Stomach (tissue), 4 donors: ENCODE measurements at regions not wholly inside any gene's neighbourhood (a gene's known extent, or its start where the extent isn't known, plus 50 kb on each side); places are given as distances from the start of the nearest gene placed in this dataset.

Experiments used
- EP300 ChIP-seq: sonication (generic); formaldehyde crosslinking; IDR thresholded peaks from one replicate; pipeline ENCODE4 v1.6.1; 2017; ENCODE audit warnings: antibody characterized with exemption
- POLR2A ChIP-seq, 4 donors: fragments of 450-650 bp; IDR thresholded peaks; one replicate each; pipeline ENCODE4 v1.6.1; 2016; ENCODE audit warnings: antibody characterized with exemption in 4 of 4, control low read depth in 2 of 4, mild to moderate bottlenecking in 1 of 4, moderate library complexity in 1 of 4
- POLR2AphosphoS5 ChIP-seq, 3 donors: sonication (generic); formaldehyde crosslinking; IDR thresholded peaks; one replicate each; pipeline ENCODE4 v1.6.1; 2016; ENCODE audit warnings: antibody characterized with exemption in 3 of 3
- TF ChIP-seq, protein P1 (sequence below), 7 experiments: fragments of 450-650 bp in 4 of 7; fragments of 200-600 bp in 3 of 7; sonication (generic) in 3 of 7; IDR thresholded peaks; one replicate each; pipeline ENCODE4 v1.5.1; 2016 to 2019; ENCODE audit warnings: antibody characterized with exemption in 7 of 7, control low read depth in 2 of 7, mild to moderate bottlenecking in 1 of 7

DNA sequence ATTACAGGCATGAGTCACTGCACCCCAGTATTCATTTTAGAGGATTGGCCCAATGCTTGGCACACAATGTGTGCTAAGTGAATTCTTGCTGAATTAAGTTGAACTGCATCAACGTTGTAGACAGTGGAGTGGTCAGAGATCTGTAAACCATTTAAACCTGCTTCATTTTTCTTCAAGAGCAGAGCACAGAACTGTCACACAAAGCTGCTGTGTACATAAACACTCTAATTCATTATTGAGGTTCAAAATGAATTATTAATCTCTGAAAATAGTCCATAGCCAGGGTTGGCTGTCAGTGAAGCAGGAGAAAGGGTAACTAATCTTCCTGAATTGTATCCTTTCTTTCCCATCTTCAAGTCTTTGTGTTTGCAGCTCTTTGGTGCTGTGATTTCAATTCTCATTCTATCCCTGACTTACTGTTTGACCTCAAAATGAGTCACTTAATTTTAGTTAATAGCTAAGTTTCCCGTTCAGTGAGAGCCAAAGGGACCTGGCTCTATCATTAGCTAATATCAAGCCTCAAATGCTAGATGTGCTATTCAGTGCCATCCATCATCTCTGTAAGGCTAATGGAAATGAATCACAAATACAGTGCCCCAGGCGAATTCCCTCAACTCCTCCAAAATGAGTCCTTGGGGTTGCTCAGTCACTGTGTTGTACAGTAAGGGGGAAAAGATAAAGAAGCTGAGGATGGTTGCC is 77.0 kb upstream of the TSC22D1 start:
- TF ChIP-seq, protein P1, sequence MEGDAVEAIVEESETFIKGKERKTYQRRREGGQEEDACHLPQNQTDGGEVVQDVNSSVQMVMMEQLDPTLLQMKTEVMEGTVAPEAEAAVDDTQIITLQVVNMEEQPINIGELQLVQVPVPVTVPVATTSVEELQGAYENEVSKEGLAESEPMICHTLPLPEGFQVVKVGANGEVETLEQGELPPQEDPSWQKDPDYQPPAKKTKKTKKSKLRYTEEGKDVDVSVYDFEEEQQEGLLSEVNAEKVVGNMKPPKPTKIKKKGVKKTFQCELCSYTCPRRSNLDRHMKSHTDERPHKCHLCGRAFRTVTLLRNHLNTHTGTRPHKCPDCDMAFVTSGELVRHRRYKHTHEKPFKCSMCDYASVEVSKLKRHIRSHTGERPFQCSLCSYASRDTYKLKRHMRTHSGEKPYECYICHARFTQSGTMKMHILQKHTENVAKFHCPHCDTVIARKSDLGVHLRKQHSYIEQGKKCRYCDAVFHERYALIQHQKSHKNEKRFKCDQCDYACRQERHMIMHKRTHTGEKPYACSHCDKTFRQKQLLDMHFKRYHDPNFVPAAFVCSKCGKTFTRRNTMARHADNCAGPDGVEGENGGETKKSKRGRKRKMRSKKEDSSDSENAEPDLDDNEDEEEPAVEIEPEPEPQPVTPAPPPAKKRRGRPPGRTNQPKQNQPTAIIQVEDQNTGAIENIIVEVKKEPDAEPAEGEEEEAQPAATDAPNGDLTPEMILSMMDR (IDR thresholded peaks at IDR 0.05), result no peak
- TF ChIP-seq POLR2AphosphoS5 (IDR thresholded peaks at IDR 0.05) (no peak), EP300 (no peak), POLR2A (IDR thresholded peaks at IDR 0.05) (no peak)
